T47D (cell line): ENCODE measurements at regions not wholly inside any gene's neighbourhood (a gene's known extent, or its start where the extent isn't known, plus 50 kb on each side); places are given as distances from the start of the nearest gene placed in this dataset.
A peak's percentile ranks its signal among the peaks of the same experiment; 100 is the strongest.
"Not testable (repeated sequence)": the region's sequence is repeated elsewhere in the genome, so short reads cannot be mapped to it uniquely, and the experiment has no call there.

Experiments
- DNase-seq, 2 experiments: peaks; one replicate each; pipeline versions ENCODE4 v3.0.0 to v3.0.0-alpha.2; 2011 to 2012; ENCODE audit warnings: low read depth in 1 of 2, low spot score in 1 of 2
- JUND ChIP-seq: IDR thresholded peaks from 2 replicates; pipeline ENCODE4 v1.6.1; 2012; ENCODE audit warnings: low read depth
- in situ Hi-C: cut with HindIII; loops from 2 replicates; pipeline ENCODE4 v1.10.0; 2016; ENCODE audit warnings: low sequenced_read_pairs, low pct_unique_long_range_greater_than_20kb

DNA sequence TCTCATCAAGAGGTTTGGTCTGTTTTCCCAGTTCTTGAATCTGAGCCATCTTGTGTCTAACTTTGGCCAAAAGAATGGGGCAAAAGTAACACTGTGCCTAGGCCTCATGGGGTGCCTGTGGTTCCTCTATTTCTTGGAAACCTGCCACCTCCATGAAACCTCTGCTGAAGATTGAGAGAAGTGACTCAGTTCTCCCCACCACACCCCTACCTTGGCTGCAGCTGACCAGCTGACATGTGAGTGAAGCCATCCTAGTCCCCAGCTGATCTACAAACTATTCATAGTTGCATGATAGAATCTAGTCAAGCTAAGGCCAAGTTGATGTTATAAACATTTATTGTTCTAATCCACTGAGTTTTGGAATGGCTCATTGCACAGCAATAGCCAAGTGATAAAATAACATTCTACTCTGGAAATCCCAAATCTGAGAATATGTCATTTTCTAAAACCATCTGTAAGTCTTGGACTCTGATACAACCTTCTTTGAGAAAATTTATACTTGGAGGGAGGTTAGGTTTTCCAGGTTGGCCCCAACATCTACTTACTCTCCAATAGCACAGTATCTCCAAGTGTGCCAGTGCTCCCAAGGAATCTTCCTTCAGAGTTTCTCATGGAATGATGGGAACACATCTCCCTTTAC, 107.0 kb upstream of the SMLR1 start:
- no peak for TF ChIP-seq JUND
- no peak for DNase-seq
- in situ Hi-C loops = no loop called here

DNA sequence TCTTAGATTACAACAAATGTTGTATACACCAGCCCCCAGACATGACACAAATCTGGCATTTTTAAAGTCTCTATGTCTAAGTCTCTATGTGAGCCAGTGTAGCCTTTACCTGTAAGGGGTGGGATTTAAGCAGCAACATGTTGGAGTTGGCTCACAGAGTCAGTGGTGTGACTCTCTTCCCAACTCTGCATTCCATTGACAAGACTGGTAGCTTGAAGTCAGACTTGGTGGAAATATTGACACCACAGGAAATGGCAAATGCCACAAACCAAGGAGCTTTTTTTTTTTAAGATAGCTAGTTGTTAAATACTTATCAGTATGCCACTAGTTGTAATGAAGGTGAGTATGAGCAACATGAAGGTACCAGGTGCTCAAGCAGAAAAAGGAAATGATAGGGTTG, 103.1 kb upstream of the SMLR1 start:
- in situ Hi-C loops = no loop called here
- DNase-seq = no peak
- no peak for TF ChIP-seq JUND

DNA sequence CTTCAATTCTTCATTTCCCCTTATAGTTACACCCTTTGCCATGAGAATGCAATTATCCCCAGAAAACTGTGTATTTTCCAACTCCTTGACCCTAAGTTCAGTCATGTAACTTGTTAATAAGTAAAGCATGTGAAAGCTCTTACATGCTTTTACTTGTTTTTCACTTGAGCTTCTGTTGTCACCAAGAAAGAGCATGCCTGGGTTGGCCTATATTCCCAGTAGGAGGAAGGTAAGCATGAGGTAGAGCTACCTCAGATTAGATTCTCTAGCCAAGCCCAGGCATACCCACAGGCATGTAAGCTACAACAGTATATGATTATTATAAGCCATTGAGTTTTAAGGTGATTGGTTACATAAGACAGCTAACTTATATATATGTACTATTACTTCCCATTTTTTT, 101.7 kb upstream of the SMLR1 start:
- TF ChIP-seq JUND = no peak
- no peak for DNase-seq
- in situ Hi-C loops = no loop called here

DNA sequence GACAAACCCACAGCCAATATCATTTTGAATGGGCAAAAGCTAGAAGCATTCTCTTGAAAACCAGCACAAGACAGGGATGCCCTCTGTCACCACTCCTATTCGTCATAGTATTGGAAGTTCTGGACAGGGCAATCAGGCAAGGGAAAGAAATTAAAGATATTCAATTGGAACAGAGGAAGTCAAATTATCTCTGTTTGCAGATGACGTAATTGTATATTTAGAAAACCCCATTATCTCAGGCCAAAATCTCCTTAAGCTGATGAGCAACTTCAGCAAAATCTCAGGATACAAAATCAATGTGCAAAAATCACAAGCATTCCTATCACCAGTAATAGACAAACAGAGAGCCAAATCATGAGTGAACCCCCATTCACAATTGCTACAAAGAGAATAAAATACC, 99.1 kb upstream of the SMLR1 start:
- in situ Hi-C loops, DNase-seq: not testable (repeated sequence)

DNA sequence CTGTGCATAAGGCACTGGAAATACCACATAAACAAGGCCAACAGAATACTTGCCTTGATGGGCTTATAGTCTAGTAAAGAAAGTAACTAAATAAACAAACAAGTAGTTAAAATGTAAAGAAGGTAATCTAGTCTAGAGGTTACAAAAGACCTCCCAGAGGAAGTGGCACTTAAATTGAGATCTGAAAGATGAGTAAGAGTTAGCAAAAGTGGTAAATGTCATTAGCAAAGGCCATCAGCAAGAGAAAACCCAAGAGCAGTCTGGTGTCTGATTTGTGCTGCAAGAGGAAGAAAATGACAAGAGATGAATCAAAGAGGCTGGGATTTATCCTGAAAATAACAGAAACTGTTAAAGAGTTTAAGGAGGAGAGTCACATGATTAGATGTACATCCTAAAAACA, 96.6 kb upstream of the SMLR1 start:
- no peak for DNase-seq
- no peak for TF ChIP-seq JUND
- in situ Hi-C loops = no loop called here

DNA sequence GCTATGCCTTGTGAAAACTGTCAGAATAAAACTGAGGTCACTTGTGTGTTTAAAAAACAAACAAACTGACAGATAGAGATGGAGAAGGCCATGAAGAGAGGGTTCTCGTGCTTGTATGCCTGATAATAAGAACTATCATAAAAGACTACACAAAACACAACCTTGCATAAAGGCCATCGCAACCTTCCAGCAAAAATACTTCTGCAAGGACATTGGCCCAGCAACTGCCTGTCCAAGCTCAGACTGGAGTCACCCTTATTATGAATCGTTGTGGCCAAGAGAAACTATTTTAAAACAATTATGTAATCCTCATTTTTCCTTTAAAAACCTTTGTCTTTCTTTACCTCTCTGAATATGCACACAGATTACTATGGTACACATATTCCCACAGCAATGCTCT, 93.0 kb upstream of the SMLR1 start:
- no peak for TF ChIP-seq JUND
- in situ Hi-C loops = no loop called here
- DNase-seq = no peak

DNA sequence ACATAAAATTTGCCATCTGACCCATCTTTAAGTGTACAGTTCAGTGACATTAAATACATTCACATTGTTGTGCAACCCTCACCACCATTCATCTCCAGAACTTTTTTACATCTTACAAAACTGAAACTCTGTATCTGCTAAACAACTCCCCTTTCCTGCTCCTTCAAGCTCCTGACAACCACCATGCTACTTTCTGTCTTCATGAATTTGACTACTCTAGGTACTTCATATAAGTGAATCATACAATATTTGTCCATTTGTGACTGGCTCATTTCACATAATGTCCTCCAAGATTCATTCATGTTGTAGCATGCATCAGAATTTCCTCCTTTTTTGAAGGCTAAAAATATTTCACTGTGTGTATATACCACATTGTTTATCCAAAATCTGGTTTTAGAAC, 86.9 kb upstream of the SMLR1 start:
- in situ Hi-C loops = no loop called here

DNA sequence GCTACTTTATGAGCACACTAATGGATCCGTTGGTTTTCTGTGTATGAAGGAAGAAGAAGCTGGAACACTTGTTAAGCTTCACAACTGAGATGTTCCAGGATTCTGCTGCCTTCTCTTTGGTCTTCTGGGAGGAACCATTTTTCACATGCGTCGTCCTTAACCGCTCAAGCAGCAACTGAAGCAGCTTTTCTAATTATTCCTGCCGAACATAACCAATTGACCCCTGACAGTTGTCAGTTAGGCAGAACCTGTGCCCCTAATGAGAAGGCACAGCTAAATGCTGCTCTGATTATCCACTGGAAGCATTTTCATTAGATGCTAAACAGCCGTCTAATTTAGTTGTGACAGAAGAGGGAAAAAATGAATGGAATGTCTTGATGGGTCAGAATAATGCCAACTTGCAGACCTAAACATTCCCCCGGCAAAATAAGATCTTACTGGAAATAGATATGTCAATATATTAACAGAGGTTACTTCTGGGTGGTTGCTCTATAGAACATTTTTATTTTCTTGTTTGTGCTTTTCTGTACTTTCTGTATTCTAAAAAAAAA, 85.0 kb upstream of the SMLR1 start:
- in situ Hi-C loops = no loop called here
- TF ChIP-seq JUND = no peak
- no peak for DNase-seq

More for the DNA sequence above, 86.9 kb upstream of the SMLR1 start:
- TF ChIP-seq JUND = no peak
- DNase-seq = no peak

DNA sequence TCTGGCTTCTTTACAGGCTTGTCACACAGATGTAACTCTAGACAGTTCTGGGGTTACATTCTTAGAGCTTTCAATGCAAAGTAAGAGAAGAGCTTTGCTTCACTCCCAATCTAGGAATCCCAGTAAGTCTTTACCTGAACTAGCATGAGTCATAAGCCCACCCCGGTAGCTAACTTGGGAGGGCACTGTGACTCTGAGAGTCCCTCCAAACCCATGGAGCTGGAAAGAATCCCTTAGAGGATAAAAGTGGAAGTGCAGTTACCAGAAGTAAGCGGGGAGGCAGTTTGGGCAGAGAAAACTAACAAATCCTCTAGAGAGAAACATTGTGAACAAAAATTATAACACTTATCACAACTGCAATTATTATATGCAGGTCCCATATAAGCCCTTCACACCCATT, 84.0 kb upstream of the SMLR1 start:
- no peak for DNase-seq
- TF ChIP-seq JUND = no peak
- in situ Hi-C loops = no loop called here

DNA sequence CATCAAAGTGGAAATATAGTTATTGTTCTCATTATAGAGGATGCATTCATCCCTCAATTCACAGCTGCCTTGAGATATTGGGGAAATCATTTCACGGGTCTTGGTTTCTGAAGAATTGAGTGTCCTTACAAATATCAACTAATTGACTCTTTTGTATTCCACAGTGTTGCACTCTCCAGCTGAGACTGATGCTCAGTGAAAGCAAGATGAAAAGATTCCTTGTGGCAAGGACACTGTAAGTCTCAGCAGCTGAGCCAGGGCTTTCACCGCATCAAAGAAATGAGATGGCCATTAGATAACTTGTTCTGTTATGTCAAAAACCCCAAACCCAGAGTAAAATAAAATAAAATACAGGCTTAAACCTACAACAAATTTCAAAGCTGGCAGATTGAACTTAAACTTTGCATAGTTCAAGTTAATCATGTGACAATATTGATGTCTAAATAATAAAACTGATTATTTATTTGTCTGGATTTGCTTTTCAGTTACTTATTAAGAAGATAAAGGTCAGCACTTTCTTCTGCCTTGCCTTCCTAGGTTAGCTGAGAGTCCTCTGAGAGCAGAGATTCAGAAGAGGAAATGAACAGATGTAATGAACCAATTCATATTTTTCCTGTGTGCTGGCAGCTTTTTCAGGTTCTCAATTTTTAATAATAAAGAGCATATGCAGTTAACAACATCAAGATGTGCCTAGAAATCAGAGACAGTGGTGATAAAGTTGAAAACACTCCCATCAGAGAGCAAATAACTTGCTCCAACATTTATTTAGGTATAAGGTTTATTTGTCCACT, 82.4 kb upstream of the SMLR1 start:
- DNase-seq = no peak
- no peak for TF ChIP-seq JUND
- in situ Hi-C loops = no loop called here

DNA sequence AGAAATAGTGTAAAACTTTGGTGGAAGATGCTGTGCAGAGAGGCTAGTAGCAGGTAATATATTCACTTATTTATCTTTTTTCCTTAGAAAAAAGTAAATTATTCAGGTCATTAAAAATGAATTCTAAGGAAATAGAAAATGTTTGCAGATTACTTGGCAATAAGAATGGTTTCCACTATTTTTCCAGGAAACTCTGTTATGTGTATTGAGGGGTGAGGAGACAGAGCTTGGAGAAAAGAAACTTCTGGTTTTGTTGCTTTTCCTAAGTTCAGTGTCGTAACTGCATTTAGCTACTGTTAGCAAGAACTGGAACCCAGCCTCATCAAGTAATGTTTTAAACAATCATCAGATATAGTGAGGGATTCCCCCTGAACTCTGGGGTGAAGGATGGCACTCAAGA, 79.2 kb upstream of the SMLR1 start:
- no peak for DNase-seq
- no peak for TF ChIP-seq JUND
- in situ Hi-C loops = no loop called here

DNA sequence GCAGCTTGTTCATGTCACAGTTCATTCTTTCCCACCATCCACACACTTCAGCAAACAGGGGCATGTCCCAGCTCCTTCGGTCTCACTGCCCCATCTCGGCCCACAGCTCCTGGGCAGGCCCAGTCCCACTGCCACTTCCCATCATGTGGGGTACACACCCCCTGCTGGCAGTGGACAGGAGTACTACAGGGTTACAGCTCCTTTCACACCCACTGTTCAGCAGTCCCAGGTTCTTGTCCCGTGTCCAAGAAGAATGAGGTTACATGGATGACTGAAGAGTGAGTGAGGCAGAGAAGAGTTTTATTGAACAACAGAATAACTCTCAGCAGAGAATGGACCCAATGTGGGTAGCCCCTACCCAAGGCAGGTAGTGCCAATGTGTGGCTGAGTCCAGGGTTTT, 77.8 kb upstream of the SMLR1 start:
- no peak for TF ChIP-seq JUND
- in situ Hi-C loops = no loop called here
- DNase-seq = peak in 1 of 2 experiments; percentile 4

DNA sequence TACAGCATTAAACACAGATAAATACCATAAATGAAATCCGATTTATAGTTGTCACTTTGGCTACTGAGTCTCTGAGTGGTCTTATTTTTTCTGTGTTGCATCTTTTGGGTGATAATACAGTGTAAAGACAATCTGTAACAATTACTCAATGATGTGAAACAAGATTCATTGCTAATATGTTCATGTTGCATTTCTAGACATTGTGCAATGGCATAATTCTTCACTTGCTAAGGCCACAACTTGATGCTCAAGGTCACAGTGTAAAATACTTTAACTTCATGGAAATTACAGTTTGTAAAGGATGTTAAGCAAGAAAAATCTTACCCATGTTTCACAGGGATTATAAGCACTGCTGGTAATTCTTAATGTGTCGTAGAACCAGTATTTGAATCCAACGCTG, 74.9 kb upstream of the SMLR1 start:
- in situ Hi-C loops = no loop called here
- no peak for DNase-seq
- no peak for TF ChIP-seq JUND

DNA sequence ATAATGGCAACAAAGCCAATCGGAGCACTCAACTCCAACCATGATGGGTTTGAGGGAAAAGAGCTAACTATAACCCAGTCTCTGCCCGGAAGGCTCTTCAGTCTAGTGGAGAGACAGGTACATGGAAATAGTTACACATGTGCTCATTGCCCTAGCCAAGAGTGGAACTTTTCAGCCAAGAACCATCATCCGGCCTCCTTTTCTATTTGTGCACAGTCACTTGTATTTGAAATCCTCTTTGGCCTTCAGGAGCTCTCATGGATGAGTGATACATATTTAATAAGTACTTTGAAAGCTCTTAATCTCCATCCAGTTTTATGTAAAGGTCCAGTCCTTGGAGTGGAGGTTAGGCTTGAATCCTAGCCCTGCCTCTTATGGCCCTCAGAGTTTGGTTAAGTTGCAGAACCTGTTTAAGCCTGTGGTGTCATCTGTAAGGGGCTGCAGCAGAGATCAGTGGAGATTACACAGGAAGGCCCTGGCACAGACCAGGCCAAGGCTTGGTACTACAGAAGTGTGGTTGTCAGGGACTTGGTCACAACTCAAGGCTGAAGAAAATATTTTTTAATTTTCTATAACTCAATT, 72.3 kb upstream of the SMLR1 start:
- in situ Hi-C loops = no loop called here
- TF ChIP-seq JUND = no peak
- DNase-seq = no peak
